PFSK-1 (cell line): ENCODE measurements at regions not wholly inside any gene's neighbourhood (a gene's known extent, or its start where the extent isn't known, plus 50 kb on each side); places are given as distances from the start of the nearest gene placed in this dataset.

Source experiments
- FOXP2 ChIP-seq: optimal IDR thresholded peaks from 2 replicates; pipeline ENCODE3; 2011; ENCODE audit warnings: borderline replicate concordance, control low read depth, inconsistent platforms; ENCODE audit not compliant: insufficient read depth; ENCODE audit errors: extremely low read length, extremely low read depth
- POLR2AphosphoS5 ChIP-seq: IDR thresholded peaks from 2 replicates; pipeline ENCODE4 v1.6.1; 2012; ENCODE audit warnings: low read depth, mild to moderate bottlenecking, control low read depth, low read length, moderate library complexity
- REST ChIP-seq, 2 experiments: IDR thresholded peaks; 2 replicates each; pipeline versions ENCODE4 v1.6.1 to v1.8.0; 2011 to 2012; ENCODE audit warnings: low read depth in 2 of 2, low read length in 2 of 2, control low read depth in 1 of 2, inconsistent platforms in 1 of 2, mild to moderate bottlenecking in 1 of 2, moderate library complexity in 1 of 2; ENCODE audit not compliant: insufficient read depth in 1 of 2
- SIN3A ChIP-seq: IDR thresholded peaks from 2 replicates; pipeline ENCODE4 v1.6.1; 2012; ENCODE audit warnings: mild to moderate bottlenecking, low read length, moderate library complexity, borderline replicate concordance; ENCODE audit not compliant: insufficient read depth
- TAF1 ChIP-seq: IDR thresholded peaks from 2 replicates; pipeline ENCODE4 v1.6.1; 2012; ENCODE audit warnings: low read length, control low read depth, borderline replicate concordance; ENCODE audit not compliant: insufficient read depth

- TF ChIP-seq FOXP2, result no peak
- no peak for TF ChIP-seq POLR2AphosphoS5
- no peak for TF ChIP-seq REST (IDR thresholded peaks at IDR 0.05; ENCODE audit: insufficient read depth in 1 of 2, low read depth in 2 of 2, low read length in 2 of 2)
- TF ChIP-seq TAF1, result no peak
- TF ChIP-seq SIN3A, result no peak
These were observed 253.9 kb downstream of the ZNF536 start for GRCh38 chr19:30625947-30626625.

- no peak for TF ChIP-seq SIN3A
These were observed 250.1 kb downstream of the ZNF536 start for GRCh38 chr19:30622276-30622675.

GRCh38 chr19:30621326-30621920 lies 249.2 kb downstream of the ZNF536 start:
- TF ChIP-seq SIN3A (no peak), POLR2AphosphoS5 (no peak)

GRCh38 chr19:30620354-30620753 lies 248.2 kb downstream of the ZNF536 start:
- no peak for TF ChIP-seq SIN3A
- no peak for TF ChIP-seq TAF1
- TF ChIP-seq REST (IDR thresholded peaks at IDR 0.05; ENCODE audit: insufficient read depth in 1 of 2, low read depth in 2 of 2, low read length in 2 of 2), result no peak
- TF ChIP-seq POLR2AphosphoS5, result no peak
- TF ChIP-seq FOXP2, result no peak

GRCh38 chr19:30609656-30610270 lies 237.6 kb downstream of the ZNF536 start:
- TF ChIP-seq TAF1 (no peak), REST (IDR thresholded peaks at IDR 0.05; ENCODE audit: insufficient read depth in 1 of 2, low read depth in 2 of 2, low read length in 2 of 2) (no peak), POLR2AphosphoS5 (no peak), FOXP2 (no peak), SIN3A (no peak)

- TF ChIP-seq FOXP2 (no peak), POLR2AphosphoS5 (no peak), SIN3A (no peak), TAF1 (no peak), REST (IDR thresholded peaks at IDR 0.05; ENCODE audit: insufficient read depth in 1 of 2, low read depth in 2 of 2, low read length in 2 of 2) (no peak)
These were observed 236.3 kb downstream of the ZNF536 start for GRCh38 chr19:30608471-30608870.
